ENCODE measurements at regions not wholly inside any gene's neighbourhood (a gene's known extent, or its start where the extent isn't known, plus 50 kb on each side); places are given as distances from the start of the nearest gene placed in this dataset.

DNA sequence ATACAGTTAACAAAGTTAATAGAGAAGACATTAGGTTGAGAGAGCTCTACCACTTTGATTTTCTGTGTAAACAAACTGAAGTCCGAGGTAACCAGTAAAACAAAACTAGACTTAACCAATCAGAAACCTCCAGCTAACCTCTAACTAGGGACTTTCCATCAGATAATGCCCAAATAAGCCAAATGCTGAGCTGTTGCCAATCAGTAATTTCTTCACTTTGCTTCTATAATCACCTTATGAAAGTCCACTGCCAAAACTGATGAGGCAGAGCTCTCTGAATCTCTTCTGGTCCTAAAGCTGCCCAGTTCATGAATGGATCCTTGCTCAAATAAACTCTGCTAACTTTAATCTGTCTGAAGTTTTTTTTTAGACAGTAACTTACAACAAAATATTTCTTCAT lies 448.0 kb upstream of the NECTIN3 start:
- Mint-ChIP-seq H3K9me3 (peaks cover 0 to 3% of the 10 kb centered on the region in 2 experiments; a peak in 1 of 5 replicates), H3K36me3 (ENCODE audit: insufficient read depth in 1 of 3, low read depth in 3 of 3) (peaks cover 0 to 1% (median 0%) of the 10 kb centered on the region in 3 experiments; a peak in 2 of 7 replicates), H3K4me3 (no peak overlapping the region), H3K27me3 (ENCODE audit: low read depth) (no peaks in the 10 kb centered on the region), H3K4me1 (peaks cover 12 to 15% of the 10 kb centered on the region in 2 experiments), H3K27ac (no peak overlapping the region)
- Histone ChIP-seq H2AFZ (ENCODE audit: low read length) (no peak overlapping the region), H4K8ac (replicated peaks; ENCODE audit: insufficient read length, low read depth, low read length) (no peak overlapping the region), H3K4me1 (ENCODE audit: insufficient read depth, low read length) (peaks cover 5% of the 10 kb centered on the region), H2BK20ac (ENCODE audit: low read depth, low read length, poor library complexity, severe bottlenecking) (no peak overlapping the region), H3K18ac (ENCODE audit: insufficient read length, low read depth, low read length) (no peak overlapping the region), H2BK12ac (ENCODE audit: insufficient read length, low read depth, low read length) (no peak overlapping the region), H4K20me1 (ENCODE audit: control insufficient read depth, insufficient read depth, insufficient read length) (no peaks in the 10 kb centered on the region), H3K79me1 (ENCODE audit: insufficient read depth, low read depth, low read length, poor library complexity, severe bottlenecking) (no peaks in the 10 kb centered on the region), H3K4ac (ENCODE audit: low read depth, low read length) (no peak overlapping the region), H3K4me2 (ENCODE audit: insufficient read depth, insufficient read length, low read length) (no peak overlapping the region), H3K23me2 (ENCODE audit: insufficient read length, low read depth, low read length, poor library complexity, severe bottlenecking) (no peaks in the 10 kb centered on the region), H3K14ac (ENCODE audit: insufficient read depth, low read length) (no peak overlapping the region), H3K23ac (ENCODE audit: insufficient read length, low read depth, low read length) (no peak overlapping the region), H3K56ac (ENCODE audit: insufficient read length, low read depth, low read length) (no peak overlapping the region), H3K27ac (ENCODE audit: insufficient read length, low read depth, low read length) (no peak overlapping the region), H4K91ac (ENCODE audit: insufficient read length, low read depth, low read length) (no peak overlapping the region), H2BK15ac (ENCODE audit: low read depth, low read length) (no peak overlapping the region), H3T11ph (ENCODE audit: low read length) (no peak overlapping the region), H3K9ac (ENCODE audit: extremely low read depth, insufficient read length, low read length) (no peak overlapping the region), H2BK5ac (ENCODE audit: insufficient read length, low read length) (no peak overlapping the region), H2BK120ac (ENCODE audit: low read depth, low read length, poor library complexity, severe bottlenecking) (no peak overlapping the region), H4K5ac (ENCODE audit: insufficient read length, low read depth, low read length) (no peak overlapping the region), H3K79me2 (ENCODE audit: insufficient read depth, low read length) (no peaks in the 10 kb centered on the region), H2AK5ac (ENCODE audit: insufficient read length, low read length) (no peak overlapping the region), H3K27me3 (ENCODE audit: insufficient read depth, low read length) (no peaks in the 10 kb centered on the region), H3K9me3 (ENCODE audit: control insufficient read depth, low read depth, low read length) (no peaks in the 10 kb centered on the region)
- no peak for TF ChIP-seq CTCF (conservative IDR thresholded peaks at IDR 0.05)
- no peak for DNase-seq
- no CpG with 5 or more reads among the region's 1 CpG for WGBS (ENCODE audit: extremely low coverage, insufficient read length, low lambda C conversion rate)

Measured in H9 (cell line).